HEK293T (cell line): ENCODE measurements at regions not wholly inside any gene's neighbourhood (a gene's known extent, or its start where the extent isn't known, plus 50 kb on each side); places are given as distances from the start of the nearest gene placed in this dataset.

Source experiments
- ELF4 ChIP-seq: fragments of 450-650 bp; IDR thresholded peaks from 2 replicates; pipeline ENCODE4 v1.6.1; 2017; ENCODE audit warnings: antibody characterized with exemption
- FOXA1 ChIP-seq: fragments of 450-650 bp; IDR thresholded peaks from 2 replicates; pipeline ENCODE4 v1.6.1; 2016; ENCODE audit warnings: mild to moderate bottlenecking
- FOXK2 ChIP-seq: fragments of 450-650 bp; IDR thresholded peaks from 2 replicates; pipeline ENCODE4 v1.6.1; 2016; ENCODE audit warnings: mild to moderate bottlenecking
- NFRKB ChIP-seq: fragments of 450-650 bp; IDR thresholded peaks from 2 replicates; pipeline ENCODE4 v1.6.1; 2016; ENCODE audit warnings: mild to moderate bottlenecking, moderate library complexity
- TF ChIP-seq, protein P1 (sequence below): fragments of 450-650 bp; IDR thresholded peaks from 2 replicates; pipeline ENCODE4 v1.6.1; 2016

DNA sequence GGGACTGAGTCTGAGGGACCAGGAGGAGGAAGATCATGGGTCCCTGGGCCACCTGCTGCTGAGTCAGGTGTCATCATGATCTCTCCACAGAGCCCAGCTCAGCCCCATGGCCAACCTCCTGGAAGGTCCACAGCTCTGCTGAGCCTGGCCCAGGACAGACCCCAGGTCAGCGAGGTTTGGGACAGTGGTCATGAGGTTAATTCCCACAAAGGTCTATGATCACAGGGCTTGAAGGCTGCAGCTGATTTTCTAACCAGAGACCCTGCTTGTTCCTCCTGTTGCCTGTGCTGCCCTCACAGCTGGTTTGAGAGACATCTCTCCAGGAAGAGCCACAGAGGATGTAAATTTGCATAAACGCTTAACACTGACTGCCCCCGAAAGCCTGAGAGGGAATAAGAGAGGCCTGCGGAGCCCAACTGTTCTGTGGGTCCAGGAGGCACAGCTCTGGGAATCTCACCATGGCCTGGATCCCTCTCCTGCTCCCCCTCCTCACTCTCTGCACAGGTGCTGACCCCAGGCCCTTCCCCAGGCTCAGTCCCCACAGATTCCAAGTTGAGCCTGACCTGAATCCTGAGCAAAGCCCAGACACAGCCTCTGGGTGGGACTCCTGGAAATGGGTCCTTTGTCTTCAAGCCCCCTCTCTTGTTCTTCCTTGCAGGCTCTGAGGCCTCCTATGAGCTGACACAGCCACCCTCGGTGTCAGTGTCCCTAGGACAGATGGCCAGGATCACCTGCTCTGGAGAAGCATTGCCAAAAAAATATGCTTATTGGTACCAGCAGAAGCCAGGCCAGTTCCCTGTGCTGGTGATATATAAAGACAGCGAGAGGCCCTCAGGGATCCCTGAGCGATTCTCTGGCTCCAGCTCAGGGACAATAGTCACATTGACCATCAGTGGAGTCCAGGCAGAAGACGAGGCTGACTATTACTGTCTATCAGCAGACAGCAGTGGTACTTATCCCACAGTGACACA lies 102.8 kb downstream of the GGTLC2 start:
- TF ChIP-seq FOXA1 (no peak), ELF4 (no peak), NFRKB (no peak), FOXK2 (no peak)
- TF ChIP-seq, protein P1, sequence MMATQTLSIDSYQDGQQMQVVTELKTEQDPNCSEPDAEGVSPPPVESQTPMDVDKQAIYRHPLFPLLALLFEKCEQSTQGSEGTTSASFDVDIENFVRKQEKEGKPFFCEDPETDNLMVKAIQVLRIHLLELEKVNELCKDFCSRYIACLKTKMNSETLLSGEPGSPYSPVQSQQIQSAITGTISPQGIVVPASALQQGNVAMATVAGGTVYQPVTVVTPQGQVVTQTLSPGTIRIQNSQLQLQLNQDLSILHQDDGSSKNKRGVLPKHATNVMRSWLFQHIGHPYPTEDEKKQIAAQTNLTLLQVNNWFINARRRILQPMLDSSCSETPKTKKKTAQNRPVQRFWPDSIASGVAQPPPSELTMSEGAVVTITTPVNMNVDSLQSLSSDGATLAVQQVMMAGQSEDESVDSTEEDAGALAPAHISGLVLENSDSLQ = no peak
